ENCODE measurements at regions not wholly inside any gene's neighbourhood (a gene's known extent, or its start where the extent isn't known, plus 50 kb on each side); places are given as distances from the start of the nearest gene placed in this dataset.

DNA sequence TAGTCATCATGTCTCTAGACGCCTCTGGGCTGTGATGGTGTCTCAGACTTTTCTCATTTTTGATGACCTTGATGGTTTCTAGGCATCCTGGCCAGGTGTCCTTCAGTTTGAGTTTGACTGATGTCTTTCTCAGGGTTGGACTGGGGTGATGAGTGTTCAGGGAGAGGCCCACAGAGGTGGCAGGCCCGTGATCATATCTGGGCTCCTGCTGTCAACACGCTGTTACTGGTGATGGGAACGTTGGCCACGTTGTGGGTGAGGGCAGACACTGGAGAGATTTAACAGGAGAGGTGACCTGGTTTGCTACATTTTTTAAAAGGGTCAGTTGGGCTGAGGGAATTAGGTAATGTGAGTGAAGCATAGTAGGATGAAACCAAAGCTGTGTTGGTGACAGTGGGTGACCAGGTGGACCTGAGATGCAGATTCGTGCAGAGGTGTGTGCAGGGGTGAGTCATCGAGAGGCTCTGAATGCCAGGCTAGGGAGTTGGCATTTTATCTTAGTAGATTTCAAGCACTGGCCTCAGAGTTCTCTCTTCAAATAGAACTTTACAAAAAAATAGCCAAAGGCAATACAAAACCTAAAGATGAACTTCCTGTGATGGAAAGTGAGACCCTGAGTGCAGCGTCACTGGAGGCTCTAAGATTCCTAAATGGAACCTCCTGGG lies 174.1 kb downstream of the CDH26 start:
- no peak for DNase-seq

DNA sequence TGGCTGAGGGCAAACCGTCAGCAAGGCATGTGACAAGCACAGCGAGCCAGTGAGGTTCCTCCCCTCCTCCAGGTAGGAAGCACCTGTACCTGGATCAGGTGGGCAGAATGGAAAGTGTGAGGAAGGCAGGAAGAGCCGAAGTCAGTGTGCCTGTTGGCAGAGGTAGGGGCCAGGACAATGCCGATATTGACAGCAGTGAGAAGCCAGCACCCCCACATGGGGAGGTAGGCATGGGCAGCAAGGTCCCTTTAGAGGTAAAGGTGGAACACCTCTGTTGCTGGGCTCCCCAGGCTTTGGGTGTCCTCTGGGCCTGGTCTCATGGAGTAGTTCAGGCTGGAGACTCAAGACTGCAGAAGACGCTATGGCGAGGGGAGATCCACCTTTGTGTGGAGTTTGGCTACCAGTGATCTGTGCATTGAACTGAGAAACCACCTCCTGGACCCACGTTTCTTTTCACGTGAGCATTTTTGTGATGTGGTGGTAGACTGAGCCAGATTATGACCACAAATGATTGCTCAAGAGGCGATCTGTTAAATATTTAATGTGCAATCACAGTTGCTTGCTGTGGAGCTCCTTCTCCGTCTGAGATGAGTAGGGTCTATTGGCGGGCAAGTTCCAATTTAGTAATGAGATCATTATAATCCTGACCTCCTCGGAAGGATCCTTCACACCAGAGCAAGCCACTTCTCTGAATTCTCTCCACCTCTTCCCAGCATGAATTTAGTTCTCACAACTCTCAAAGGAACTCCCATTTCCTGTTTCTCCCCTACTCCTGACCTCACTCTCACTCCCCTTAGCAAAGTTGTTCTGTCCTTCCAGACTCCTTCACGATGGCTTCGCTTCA lies 174.8 kb downstream of the CDH26 start:
- DNase-seq, result no peak

DNA sequence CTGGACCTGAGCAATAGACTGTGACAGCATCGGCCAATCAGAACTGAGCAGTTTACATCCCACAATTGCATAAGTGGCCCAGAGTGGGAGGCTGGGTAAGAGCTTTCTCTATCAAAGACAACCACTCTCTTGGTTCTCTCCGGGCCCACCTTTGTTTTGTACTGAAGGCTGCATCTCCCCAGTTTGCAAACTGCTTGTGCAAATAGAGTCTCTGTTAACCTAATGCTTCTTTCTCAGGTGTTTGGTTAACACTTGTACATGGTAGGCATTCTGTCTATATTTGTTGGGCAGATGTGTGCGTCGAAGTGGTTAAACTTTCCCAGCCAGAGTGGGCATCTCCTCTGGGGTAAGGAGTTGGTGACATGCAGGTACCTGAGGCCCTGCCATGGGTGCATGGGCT lies 177.1 kb downstream of the CDH26 start:
- no peak for DNase-seq

DNA sequence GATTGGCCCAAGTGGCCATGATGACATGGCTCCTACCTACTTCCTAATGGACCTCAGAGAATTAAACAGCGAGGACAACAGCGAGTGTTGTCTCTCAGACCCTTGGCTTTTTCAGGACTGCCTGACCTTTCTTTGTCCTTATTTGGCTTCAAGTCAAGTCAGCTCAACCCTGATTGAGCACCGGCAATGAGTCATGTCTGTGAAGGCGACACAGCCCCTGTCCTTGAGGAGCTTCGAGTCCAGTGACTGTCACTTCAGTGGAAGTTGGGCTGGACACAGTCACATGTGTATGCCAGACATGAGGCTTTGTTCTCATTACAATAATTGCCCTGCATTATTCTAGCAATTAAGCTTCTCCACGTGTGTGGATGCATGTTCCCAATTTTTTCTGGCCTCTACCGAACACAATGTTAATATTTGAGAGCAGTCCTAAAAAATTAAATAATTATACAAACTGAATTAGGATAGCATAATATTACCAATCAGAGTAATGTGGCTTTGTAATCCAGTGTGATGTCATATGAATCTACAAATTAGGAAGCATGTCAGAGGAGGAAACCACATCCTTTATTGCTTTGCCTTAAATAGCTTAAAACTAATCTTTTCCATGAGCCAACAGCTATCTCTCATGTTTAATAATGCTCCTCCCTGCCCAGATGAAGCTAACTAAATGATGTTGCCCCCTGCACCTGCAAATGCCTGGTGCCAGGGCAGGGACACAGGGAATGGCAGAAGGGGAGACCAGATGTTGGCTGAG lies 178.6 kb downstream of the CDH26 start:
- no peak for DNase-seq

DNA sequence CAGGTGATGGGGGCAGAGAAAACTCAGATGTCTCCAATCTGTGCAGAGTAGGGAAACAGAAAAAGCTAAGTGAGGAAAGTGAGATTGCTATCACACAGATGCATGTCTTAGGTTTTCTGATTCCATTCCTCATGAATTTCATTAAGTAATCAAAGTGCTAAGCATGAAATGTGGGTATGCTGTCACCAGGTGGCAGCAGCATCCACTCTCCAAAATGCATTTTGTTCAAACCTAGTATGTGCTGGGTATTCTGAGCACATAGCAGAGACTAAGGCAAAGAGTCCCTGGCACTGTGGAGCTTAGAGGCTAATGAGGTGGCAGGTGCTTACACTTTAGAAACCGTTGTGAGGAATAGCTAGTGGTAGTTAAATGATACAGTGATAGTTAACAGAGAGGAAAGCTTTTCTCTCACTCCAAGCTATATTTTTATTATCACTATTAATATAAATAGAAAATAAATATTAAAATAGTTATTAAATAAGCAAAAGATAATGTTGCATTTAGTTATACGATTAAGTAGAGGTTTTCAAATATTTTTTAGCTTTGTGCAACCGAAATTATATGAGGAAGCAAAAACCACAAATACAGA lies 179.5 kb downstream of the CDH26 start:
- DNase-seq, result no peak

DNA sequence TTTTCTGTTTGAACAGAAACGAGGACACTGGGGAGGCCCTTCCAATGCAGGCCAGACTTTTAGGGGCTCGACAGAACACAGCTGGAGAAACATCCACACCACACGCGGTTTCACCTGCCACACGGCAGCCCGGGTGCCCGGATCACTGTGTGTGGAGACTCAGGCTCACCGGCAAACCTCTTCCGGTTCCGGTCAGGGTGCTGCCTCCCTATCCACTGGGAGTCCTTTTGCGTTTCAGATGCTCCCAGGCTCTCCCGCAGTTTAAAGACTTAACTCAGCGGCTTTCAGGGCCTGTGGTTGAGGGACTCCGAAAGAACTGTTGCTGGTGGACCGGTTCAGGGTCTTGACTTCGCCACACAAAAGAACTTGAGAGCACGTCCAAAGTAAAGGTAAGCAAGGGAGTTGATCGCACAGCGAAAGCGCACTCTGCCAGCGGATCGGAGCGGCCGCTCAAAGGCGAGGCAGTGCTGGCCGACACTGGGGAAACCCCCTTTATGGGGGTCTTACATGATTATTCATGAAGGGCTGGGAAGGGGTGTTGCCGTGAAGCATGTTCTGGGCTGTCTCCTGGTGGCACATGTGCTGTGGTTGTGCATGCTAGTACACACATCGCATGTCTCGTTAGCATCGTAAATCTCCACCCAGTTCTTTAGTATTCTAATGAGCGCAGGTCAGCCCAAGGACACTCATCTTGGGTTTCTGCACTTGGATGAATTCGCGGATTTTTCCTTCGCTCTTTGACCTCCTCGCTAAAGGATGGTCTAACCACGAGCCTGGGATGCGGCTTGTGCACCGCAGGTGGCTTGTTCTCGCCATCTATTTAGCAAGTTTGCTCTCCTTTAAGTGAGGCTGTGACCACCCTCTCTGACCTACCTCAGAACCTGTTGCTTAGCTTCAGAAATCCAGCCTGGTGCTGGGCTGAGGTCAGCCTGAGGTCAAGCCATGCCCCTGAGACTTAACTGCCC lies 180.3 kb downstream of the CDH26 start:
- no peak for DNase-seq

DNA sequence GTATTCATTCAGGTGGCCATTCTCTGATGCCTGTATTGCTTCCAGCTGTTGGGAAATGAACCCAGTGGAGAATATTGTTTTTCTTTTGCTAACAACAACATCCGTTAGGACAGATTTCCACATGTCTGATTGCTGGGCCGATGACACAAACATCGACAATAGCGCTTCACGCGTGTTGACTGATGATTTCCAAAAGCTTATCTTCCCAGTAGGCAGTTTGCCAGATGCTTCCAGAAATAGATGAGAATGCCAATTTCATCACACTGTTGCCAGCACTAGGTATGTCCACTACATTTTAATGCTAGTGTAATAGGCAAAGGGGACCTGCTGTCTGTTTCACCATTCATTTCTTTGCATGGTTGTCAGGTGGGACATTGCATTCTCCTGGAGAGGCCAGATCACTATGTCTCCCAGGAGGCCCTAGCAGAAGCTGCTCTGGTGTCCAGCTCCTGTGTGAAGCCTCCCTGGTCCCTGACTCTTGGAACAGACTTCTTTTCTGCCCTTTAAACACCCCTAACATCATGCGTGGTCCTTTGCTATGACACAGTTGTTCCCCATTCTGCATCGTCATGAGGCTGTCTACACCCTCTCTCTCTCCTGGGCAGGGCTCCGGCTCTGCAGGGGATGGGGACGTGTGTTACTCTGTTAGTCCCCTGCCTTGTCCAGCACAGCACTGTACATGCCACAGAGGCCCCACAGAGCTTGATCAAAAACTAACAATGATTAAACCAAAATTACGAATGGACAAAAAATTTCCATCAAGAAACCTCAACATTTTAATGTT lies 181.6 kb downstream of the CDH26 start:
- no peak for DNase-seq

DNA sequence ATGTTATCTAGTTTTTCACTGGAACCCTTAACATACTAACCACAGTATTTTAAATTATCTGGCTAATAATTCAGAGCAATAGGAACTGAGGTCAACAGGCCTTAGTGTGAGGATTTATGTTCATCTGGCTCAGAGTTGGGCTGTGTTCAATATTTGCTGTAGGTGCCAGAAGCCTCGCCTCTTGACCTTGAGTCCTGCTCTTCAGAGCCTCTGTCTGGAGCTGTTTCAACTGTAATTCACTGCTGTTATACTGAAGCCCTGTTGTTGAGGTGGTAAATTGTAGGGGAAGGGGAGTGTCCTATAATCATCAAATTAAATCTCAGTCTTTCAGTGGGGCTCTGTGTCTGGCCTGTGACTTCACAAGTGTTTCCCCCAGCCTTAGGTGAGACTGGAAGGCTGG lies 184.4 kb downstream of the CDH26 start:
- DNase-seq, result no peak

GRCh38 chr20:60143261-60143842 lies 185.1 kb downstream of the CDH26 start:
- DNase-seq, result no peak

- DNase-seq, result no peak
Measured at GRCh38 chr20:60144404-60144803, 186.2 kb downstream of the CDH26 start.

GRCh38 chr20:60144974-60145527 lies 186.8 kb downstream of the CDH26 start:
- no peak for DNase-seq

DNA sequence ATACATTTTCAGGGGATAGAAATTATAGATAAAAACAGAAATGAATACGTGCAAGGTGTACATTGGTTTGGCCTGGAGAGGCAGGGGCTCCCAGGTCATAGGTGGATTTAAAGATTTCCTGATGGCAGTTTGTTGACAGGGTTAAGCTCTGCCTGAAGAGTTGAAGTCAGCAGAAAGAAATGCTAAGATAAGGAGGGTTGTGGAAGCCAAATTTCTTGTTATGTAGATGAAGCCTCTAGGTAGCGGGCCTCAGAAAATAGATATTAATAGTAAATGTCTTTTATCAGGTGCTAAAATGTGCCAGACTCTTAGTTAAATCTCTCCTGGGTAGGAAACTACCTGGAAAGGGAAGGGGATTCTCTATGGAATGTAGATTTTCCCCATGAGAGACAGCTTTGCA lies 188.8 kb downstream of the CDH26 start:
- no peak for DNase-seq

GRCh38 chr20:60148885-60149284 lies 190.7 kb downstream of the CDH26 start:
- no peak for DNase-seq

DNA sequence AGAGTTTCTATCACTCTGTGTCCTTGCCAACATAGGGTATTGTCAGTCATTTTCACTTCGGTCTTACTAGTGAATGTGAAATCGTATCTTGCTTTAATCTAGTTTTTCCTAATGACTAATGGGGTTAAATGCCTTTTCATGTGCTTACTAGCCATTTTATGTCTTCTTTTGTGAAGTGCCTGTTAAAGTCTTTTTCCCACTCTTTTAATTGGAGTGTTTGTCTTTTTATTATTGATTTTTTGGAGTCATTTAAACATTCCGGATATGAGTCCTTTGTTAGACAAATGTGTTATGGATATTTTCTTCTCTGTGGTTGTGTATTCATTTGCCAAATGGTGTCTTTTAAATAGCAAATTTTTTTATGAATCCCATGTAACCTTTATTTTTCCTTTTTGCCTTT lies 194.6 kb downstream of the CDH26 start:
- DNase-seq, result no peak

- DNase-seq, result no peak
Measured at GRCh38 chr20:60160451-60161145, 202.4 kb downstream of the CDH26 start.

- DNase-seq, result no peak
Measured at GRCh38 chr20:60167812-60168211, 209.6 kb downstream of the CDH26 start.

- no peak for DNase-seq
Measured at GRCh38 chr20:60168963-60169362, 210.7 kb downstream of the CDH26 start.

GRCh38 chr20:60170116-60170515 lies 211.9 kb downstream of the CDH26 start:
- DNase-seq, result no peak

DNA sequence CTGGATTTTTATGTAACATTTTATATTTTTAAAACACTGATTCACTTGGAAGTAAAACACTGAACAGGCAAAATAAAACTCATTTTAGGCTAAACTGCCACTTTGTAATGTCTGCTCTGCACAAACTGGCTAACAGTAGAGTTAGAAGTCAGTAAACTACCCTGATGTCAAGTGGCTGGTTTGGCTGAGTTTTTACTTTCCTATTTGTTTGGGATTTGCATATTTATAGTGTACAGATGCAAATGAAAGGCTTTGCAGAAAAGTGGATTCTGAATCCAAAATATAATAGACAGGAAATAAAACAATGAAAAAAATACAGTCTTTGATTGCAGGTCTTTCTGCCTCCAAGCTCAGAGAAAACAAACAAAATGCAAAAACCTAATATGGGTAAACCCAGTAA lies 213.1 kb downstream of the CDH26 start:
- no peak for DNase-seq

DNA sequence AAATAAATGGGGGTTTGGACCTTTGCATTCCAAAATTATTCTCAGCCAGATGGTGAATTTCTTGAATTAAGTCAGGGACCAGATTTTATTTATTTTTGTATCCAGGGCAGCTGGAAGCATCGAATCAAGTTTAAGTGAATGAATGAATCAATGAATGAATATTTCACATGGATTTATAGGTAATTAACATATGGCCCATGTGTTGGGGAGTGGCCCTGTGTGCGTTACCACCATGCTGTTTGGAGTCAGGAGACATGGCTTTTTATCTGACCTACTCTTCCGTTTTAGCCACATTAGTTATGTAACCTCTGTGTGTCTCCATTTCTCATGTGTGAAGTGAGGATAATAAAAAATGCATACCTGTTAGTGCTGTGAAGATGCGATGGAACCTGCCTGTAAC lies 213.5 kb downstream of the CDH26 start:
- no peak for DNase-seq
